Urinary bladder (tissue), 3 donors: ENCODE measurements at regions not wholly inside any gene's neighbourhood (a gene's known extent, or its start where the extent isn't known, plus 50 kb on each side); places are given as distances from the start of the nearest gene placed in this dataset.
"Not testable (repeated sequence)": the region's sequence is repeated elsewhere in the genome, so short reads cannot be mapped to it uniquely, and the experiment has no call there.

Experiments
- DNase-seq: peaks from one replicate; pipeline ENCODE4 v3.0.0-alpha.2; 2015; ENCODE audit errors: extremely low spot score
- H3K27ac ChIP-seq: one replicate; pipeline ENCODE4 v1.5.1; 2013; ENCODE audit warnings: low read depth, mild to moderate bottlenecking, moderate library complexity
- H3K36me3 ChIP-seq: one replicate; pipeline ENCODE4 v1.6.1; 2013; ENCODE audit warnings: mild to moderate bottlenecking, moderate library complexity; ENCODE audit not compliant: insufficient read depth
- H3K4me1 ChIP-seq: one replicate; pipeline ENCODE4 v1.6.1; 2013; ENCODE audit warnings: mild to moderate bottlenecking, moderate library complexity; ENCODE audit not compliant: insufficient read depth
- H3K4me3 ChIP-seq: one replicate; pipeline ENCODE4 v1.5.1; 2013; ENCODE audit warnings: low read depth, low read length
- WGBS: extraction: QIAGEN DNeasy Blood & Tissue Kit; methylation state at CpG from one replicate; pipeline ENCODE4 v1.1.7; 2013; 5-methylcytosine and 5-hydroxymethylcytosine counted together
- donor health status: healthy with polysubstance abuse.
- donor health status: healthy.

DNA sequence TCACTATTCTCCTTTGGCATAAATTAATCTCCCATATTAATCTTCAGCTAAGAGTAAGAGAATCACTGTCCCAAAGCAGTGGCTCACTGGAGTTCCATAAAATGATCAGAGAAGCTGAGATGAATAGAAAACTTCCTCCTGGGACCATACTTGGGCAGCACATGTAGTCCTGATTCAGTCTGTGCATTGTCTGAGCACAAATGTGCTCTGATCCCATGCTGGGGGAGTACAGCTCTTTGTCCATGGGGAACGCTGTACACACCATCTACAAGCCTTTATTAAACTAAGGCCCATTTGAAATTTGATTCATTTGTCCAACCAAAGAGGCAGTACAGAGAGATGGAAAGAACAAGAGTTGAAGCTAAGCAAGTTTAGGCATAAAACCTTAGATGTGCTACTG, 147.4 kb upstream of the PGR start:
- WGBS = 77% methylated on average over 1 of the region's 1 CpG
- Histone ChIP-seq H3K27ac (no peak overlapping the region), H3K4me3 (no peak overlapping the region), H3K36me3 (no peaks in the 10 kb centered on the region), H3K4me1 (no peaks in the 10 kb centered on the region)
- DNase-seq = no peak

DNA sequence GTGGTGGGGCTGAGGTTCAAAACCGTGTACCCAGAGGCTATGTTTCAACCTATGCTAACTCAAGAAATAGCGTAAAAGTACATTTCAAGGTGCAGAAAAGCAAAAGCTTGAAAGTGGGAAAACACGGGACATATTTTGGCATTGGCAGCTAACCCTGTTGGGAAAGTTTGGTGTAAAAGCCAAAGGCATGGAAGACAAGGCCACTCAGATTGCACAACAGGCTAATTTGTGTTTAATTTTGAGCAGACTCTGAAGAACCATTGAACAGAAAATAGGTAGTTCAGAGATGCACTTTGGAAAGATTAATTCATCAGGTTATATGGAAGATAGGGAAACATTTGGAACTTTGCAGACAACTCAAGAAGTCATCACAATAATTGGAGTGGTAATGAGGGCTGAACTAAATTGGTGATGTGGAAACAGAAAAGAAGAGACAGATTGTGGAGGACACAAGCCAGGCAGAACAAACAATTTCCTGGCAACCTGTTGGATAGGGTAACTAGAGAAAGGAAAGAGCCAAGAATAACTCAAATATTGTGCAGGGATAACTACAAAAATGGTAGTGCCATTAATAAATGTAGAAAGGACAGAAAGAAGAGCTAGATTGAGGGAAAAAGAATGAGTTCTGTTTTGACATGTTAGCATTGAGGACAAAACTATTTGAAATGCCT, 140.5 kb upstream of the PGR start:
- no peak for DNase-seq
- H3K4me1 ChIP-seq = no peaks in the 10 kb centered on the region
- H3K4me3 ChIP-seq = no peak overlapping the region
- 81% methylated on average over 3 of the region's 3 CpGs for WGBS
- no peaks in the 10 kb centered on the region for H3K36me3 ChIP-seq
- H3K27ac ChIP-seq = no peak overlapping the region

DNA sequence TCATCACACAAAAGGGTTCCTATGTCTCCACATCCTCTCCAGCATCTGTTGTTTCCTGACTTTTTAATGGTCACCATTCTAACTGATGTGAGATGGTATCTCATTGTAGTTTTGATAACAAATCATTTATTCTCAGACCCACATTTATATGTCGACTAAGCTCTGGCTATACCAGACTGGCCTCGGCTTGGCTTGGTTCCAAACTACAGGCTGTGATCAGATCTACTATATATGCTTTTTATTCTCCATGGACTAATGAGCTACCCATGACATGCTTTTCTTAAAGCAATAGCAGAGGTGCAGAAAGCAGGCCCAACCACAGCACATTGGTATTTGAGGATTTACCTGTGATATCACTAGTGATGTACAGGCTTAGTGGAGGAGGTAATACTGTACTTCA, 139.8 kb upstream of the PGR start:
- DNase-seq = no peak
- H3K4me3 ChIP-seq = no peak overlapping the region
- no peaks in the 10 kb centered on the region for H3K36me3 ChIP-seq
- no peaks in the 10 kb centered on the region for H3K4me1 ChIP-seq
- no peak overlapping the region for H3K27ac ChIP-seq
- 83% methylated on average over 2 of the region's 2 CpGs for WGBS

DNA sequence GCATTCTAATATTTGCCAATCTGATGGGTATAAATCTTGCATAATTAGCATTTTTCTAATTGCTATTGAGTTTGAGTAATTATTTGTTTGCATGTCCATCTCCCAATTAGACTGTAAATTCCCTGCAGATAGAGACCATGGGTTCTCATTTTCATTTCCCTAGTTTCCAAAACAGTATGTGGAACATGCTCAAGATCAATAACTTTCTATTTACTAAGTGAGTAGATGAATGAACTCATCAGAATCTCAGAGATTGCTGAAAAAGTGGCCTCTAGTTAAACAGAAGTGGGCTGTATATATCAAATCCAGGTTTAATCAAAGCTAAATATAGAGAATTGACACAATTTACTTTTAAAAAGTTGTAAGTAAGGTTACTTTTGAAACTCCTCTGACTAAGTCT, 138.0 kb upstream of the PGR start:
- Histone ChIP-seq H3K36me3 (no peaks in the 10 kb centered on the region), H3K4me1 (no peaks in the 10 kb centered on the region), H3K4me3 (no peak overlapping the region), H3K27ac (no peak overlapping the region)
- no peak for DNase-seq

DNA sequence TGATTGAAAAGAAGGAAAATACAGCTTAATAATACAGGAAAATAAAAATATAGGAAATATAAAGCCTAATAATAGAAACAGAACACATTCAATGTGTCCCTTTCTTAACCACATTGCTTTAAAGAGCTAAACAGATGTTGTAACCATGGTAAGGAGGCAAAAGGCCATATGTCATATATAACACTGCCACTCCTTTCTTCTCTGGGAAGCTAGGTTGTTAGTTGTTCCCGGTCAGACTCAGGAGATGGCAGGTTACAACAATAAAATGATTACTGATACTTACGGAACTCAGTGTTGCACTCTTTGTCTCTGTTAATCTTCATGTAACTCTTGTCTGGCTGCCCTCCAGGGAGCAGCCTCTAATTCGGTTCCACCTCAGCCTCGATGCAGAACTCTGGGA, 134.7 kb upstream of the PGR start:
- H3K27ac ChIP-seq = no peak overlapping the region
- no peaks in the 10 kb centered on the region for H3K36me3 ChIP-seq
- H3K4me3 ChIP-seq = no peak overlapping the region
- no peak for DNase-seq
- WGBS = 27% methylated on average over 4 of the region's 4 CpGs
- H3K4me1 ChIP-seq = no peaks in the 10 kb centered on the region

DNA sequence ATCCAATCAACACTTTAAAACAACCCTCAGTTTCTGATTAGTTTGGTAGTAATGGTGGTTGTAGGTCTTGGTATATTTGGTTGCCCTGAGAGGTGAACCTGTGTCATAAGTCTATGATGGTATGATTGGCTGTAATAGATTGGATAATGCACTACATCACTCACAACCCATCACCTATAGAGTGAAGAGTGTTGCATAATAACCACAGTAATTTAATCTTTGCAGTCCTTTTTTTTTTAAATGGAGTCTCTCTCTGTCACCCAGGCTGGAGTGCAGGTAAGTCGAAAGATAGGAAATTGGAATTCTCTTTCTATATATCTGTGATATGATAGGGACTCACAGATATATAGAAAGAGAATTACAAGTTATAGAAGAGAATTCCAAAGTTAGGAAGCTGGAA, 133.4 kb upstream of the PGR start:
- DNase-seq = no peak
- Histone ChIP-seq H3K36me3 (no peaks in the 10 kb centered on the region), H3K27ac (no peak overlapping the region), H3K4me3 (no peak overlapping the region), H3K4me1 (no peaks in the 10 kb centered on the region)
- WGBS = 94% methylated on average over 1 of the region's 1 CpG

DNA sequence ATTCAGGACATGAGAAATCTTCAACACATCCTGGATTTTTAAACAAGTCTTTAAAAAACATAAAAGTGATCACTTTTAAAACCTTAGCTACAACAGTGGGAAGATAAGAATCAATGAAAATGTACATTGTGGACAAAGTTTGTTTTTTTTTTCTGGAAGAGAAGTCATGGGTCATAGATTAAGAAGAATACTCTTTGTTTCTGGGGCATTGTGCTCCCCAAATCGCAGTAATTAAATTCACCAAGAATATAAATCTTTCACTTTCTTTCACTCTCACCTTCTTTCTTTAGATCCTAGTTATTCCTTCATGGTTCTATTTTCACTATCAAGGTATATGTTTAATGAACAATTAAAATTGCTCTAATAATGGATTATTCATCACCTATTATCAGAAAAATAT, 132.6 kb upstream of the PGR start:
- H3K27ac ChIP-seq = no peak overlapping the region
- 83% methylated on average over 1 of the region's 1 CpG for WGBS
- DNase-seq = no peak
- no peak overlapping the region for H3K4me3 ChIP-seq
- H3K4me1 ChIP-seq = no peaks in the 10 kb centered on the region
- H3K36me3 ChIP-seq = no peaks in the 10 kb centered on the region

DNA sequence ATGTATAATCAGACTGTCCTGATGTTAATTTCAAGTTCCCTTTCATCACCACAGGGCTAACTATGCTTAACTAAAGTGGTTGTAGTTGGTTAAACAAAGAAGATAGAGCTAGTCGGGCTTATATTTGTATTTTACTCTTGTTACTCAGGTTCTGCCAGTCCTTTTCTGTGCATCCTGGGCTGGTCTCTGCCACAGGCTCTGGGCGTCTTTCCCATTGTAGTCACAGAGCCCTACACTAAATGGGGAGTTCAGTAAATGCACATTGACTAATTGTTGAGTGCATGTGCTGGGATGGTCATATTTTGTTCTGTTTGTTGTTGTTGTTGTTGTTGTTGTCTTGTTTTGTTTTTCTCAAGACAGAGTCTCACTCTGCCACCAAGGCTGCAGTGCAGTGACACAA, 125.4 kb upstream of the PGR start:
- 88% methylated on average over 2 of the region's 2 CpGs for WGBS
- H3K4me3 ChIP-seq = no peak overlapping the region
- no peaks in the 10 kb centered on the region for H3K4me1 ChIP-seq
- no peak overlapping the region for H3K27ac ChIP-seq
- no peak for DNase-seq
- no peaks in the 10 kb centered on the region for H3K36me3 ChIP-seq

DNA sequence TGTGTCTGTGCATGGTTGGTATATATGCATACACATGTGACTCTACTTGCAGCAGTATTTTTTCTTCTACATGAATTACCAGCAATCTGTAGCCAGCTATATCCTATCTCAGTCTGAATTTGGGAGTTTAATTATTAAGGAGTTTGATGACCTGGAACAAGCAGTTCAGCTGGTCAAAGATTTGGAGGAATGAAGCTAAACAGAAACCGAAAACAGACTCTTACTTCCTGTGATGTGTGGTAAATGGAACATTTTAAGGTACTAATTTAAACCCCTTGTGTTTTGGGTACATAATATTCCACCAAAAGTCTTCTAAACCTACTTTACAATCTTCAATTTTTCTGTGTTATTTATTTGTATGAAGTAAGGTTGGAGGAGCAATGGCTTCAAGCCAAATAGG, 124.4 kb upstream of the PGR start:
- Histone ChIP-seq H3K36me3 (no peaks in the 10 kb centered on the region), H3K4me3 (no peak overlapping the region), H3K4me1 (no peaks in the 10 kb centered on the region), H3K27ac (no peak overlapping the region)
- WGBS = 68% methylated on average over 1 of the region's 1 CpG
- no peak for DNase-seq

DNA sequence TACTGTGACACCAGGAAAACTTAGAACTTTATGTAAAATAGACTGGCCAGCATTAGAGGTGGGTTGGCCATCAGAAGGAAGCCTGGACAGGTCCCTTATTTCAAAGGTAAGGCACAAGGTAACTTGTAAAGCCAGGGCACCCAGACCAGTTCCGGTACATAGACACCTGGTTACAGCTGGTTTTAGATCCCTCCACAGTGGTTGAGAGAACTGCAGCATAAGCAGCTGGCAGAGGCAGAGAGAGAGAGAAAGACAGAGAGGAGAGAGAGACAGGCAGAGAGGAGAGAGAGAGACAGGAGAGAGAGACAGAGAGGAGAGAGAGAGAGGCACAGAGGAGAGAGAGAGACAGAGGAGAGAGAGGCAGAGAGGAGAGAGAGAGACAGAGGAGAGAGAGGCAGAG, 116.0 kb upstream of the PGR start:
- not testable (repeated sequence) for H3K4me1 ChIP-seq, H3K4me3 ChIP-seq, H3K27ac ChIP-seq, H3K36me3 ChIP-seq, DNase-seq
- WGBS = 71% methylated on average over 1 of the region's 1 CpG

DNA sequence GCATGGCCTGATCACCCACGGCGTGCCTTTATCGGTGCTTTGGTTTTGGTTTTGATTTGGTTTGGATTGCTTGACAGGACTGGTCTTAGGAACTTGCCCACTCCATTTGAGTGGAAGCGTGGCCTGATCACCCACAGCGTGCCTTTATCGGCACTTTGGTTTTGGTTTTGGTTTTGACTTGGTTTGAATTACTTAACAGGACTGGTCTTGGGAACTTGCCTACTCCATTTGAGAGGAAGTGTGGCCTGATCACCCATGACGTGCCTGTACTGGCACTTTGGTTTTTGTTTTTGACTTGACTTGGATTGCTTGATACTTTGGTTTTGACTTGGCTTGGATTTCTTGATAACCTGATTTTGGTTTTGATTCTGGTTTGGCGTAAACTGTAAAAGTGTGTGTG, 115.5 kb upstream of the PGR start:
- not testable (repeated sequence) for H3K36me3 ChIP-seq, H3K27ac ChIP-seq, H3K4me3 ChIP-seq, H3K4me1 ChIP-seq, DNase-seq
- 95% methylated on average over 8 of the region's 8 CpGs for WGBS

DNA sequence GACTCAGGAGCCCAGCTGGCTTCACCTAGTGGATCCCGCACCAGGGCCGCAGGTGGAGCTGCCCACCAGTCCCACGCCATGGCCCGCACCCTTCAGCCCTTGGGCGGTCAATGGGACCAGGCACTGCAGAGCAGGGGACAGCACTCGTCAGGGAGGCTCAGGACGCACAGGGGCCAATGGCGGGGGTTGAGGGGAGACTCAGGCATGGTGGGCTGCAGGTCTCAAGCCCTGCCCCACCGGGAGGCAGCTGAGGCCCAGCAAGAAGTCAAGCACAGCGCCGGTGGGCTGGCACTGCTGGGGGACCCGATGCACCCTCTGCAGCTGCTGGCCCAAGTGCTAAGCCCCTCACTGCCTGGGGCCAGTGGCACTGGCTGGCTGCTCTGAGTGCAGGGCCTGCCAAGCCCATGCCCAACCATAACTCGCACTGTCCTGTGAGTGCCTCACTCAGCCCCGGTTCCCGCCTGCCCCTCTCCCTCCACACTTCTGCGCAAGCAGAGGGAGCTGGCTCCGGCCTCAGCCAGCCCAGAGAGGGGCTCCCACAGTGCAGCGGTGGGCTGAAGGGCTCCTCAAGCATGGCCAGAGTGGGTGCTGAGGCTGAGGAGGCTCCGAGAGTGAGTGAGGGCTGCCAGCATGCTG, 111.7 kb upstream of the PGR start:
- WGBS = 92% methylated on average over 19 of the region's 19 CpGs

DNA sequence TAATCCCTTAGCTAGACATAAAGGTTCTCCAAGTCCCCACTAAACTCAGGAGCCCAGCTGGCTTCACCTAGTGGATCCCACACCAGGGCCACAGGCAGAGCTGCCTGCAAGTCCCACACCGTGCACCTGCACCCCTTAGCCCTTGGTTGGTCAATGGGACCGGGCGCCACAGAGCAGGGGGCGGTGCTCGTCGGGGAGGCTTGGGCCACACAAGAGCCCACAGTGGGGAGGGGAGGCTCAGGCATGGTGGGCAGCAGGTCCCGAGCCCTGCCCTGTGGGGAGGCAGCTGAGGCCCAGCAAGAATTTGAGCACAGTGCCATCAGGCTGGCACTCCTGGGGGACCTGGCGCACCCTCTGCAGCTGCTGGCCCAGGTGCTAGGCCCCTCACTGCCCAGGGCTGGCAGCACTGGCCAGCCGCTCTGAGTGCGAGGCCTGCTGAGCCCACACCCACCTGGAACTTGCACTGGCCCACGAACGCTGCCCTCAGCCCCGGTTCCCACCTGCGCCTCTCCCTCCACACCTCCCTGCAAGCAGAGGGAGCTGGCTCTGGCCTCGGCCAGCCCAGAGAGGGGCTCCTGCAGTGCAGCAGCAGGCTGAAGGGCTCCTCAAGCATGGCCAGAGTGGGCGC, 101.7 kb upstream of the PGR start:
- H3K4me1 ChIP-seq, H3K4me3 ChIP-seq, H3K27ac ChIP-seq, DNase-seq, H3K36me3 ChIP-seq: not testable (repeated sequence)
- WGBS = 92% methylated on average over 16 of the region's 16 CpGs

More for the DNA sequence above, 111.7 kb upstream of the PGR start:
- no peak overlapping the region for H3K4me3 ChIP-seq
- no peaks in the 10 kb centered on the region for H3K4me1 ChIP-seq
- DNase-seq = no peak
- no peaks in the 10 kb centered on the region for H3K36me3 ChIP-seq
- H3K27ac ChIP-seq = no peak overlapping the region

DNA sequence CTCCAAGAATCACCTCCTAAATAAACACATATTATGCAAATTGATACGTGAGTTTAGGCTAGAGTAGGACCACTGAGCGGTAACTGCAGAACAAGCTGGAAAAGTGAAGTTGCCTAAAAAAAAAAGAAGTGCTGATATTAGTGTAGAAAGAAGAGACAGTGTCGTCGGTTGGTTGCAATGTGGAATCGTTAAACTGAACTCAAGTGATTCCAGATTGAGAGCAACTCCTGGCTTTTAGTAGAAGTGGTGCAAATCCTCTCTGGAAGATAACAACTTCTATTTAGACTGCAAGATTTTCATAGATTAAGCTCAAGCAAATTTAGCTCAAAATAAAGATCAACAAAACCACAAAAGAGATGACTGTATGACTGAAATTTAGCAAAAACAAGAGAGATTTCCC, 97.0 kb upstream of the PGR start:
- Histone ChIP-seq H3K4me1 (no peaks in the 10 kb centered on the region), H3K27ac (no peak overlapping the region), H3K4me3 (no peak overlapping the region), H3K36me3 (no peaks in the 10 kb centered on the region)
- no peak for DNase-seq
- WGBS = 32% methylated on average over 5 of the region's 5 CpGs
